ENCODE measurements at regions not wholly inside any gene's neighbourhood (a gene's known extent, or its start where the extent isn't known, plus 50 kb on each side); places are given as distances from the start of the nearest gene placed in this dataset.

GRCh38 chr7:98520356-98520951 is 96.6 kb upstream of the NPTX2 start:
- no peak for TF ChIP-seq CTCF (IDR thresholded peaks at IDR 0.05)
- no peak for TF ChIP-seq POLR2A (IDR thresholded peaks at IDR 0.05)
- no peak for TF ChIP-seq EP300 (IDR thresholded peaks at IDR 0.05)

Data from tibial nerve (tissue), 4 donors.